Activated T-cell treated with anti-CD3 and anti-CD28 coated beads, Interleukin-2, amount 50 U/mL, for 72 hours (primary cell): ENCODE measurements at regions not wholly inside any gene's neighbourhood (a gene's known extent, or its start where the extent isn't known, plus 50 kb on each side); places are given as distances from the start of the nearest gene placed in this dataset.
A peak's percentile ranks its signal among the peaks of the same experiment; 100 is the strongest.

Experiments
- ATAC-seq, 2 donors: fragments of 150-1000 bp; cut with Tn5 transposase; replicated peaks in 1 of 2; 2 replicates each; pipeline ENCODE4 v1.10.0; 2021; ENCODE audit warnings: moderate library complexity in 2 of 2, mild to moderate bottlenecking in 1 of 2
- DNase-seq, 2 donors: peaks; one replicate each; pipeline ENCODE4 v3.0.0; 2021 to 2022; ENCODE audit warnings: mixed read lengths in 1 of 2
- H3K27ac Mint-ChIP-seq: one replicate; pipeline ENCODE4 v1.8.0; 2022; ENCODE audit warnings: mild to moderate bottlenecking, moderate library complexity, mixed read lengths
- H3K27me3 Mint-ChIP-seq: one replicate; pipeline ENCODE4 v1.8.0; 2022; ENCODE audit warnings: low read depth, mixed read lengths
- H3K36me3 Mint-ChIP-seq, 2 donors: one replicate each; pipeline ENCODE4 v1.8.0; 2022; ENCODE audit warnings: mixed read lengths in 2 of 2, mild to moderate bottlenecking in 1 of 2; ENCODE audit not compliant: insufficient read depth in 2 of 2
- H3K4me1 Mint-ChIP-seq: one replicate; pipeline ENCODE4 v1.8.0; 2022; ENCODE audit warnings: low read depth, mixed read lengths
- H3K4me3 Mint-ChIP-seq, 2 donors: one replicate each; pipeline ENCODE4 v1.8.0; 2022; ENCODE audit warnings: mild to moderate bottlenecking in 2 of 2, mixed read lengths in 2 of 2, moderate library complexity in 2 of 2
- H3K9me3 Mint-ChIP-seq, 2 donors: one replicate each; pipeline ENCODE4 v1.8.0; 2022; ENCODE audit warnings: mixed read lengths in 2 of 2

DNA sequence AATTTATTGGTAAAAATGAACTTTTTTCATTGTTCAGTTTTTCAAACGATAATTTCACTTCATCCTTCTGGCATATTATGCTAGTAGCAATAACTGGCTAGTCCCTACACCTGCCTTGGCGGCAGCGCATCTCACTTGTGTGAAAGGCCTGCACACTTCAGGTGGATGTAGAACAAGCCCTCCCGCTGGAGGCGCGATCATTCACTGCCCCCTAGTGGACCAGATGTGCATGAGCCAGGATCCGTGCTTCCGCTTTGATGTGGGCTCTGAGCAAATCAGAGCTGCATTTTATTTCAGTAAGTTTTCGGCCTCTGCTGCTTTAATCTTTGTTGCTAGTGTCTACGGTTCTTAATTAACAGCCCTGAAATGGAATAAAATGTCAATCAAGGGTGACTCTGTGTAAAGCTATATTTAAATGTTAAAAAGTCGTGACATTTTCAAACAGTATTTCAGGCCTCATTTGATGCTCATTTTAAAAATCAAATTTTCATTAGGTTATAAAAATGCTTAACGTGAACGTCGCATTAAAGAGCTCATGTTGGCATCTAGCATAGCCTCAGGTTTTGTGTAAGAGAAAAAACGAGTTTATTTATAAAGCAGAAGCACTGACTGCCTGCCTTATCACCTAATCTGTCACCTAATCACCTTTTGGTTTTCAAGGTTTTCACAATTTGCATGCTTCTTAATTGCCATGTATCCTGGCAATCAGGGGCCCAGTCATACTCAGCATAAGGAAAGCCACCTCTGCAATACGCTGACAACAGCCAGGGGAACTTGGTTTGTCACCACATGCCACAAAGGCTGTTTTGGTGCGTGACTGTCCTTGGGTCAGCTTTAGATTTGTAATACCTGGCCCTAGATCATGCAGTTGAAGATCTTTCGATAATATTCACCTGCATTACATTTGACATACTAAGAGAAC, 112.2 kb downstream of the TEX26 start:
- Mint-ChIP-seq H3K27ac (peak overlapping the region; percentile 91), H3K4me1 (peaks cover 13% of the 10 kb centered on the region), H3K27me3 (peaks cover 8% of the 10 kb centered on the region), H3K9me3 (no peaks in the 10 kb centered on the region), H3K36me3 (no peaks in the 10 kb centered on the region), H3K4me3 (peak overlapping the region; percentile 59 to 69)
- ATAC-seq (peak; percentile 68 to 71), DNase-seq (peak; percentile 82 to 88)

DNA sequence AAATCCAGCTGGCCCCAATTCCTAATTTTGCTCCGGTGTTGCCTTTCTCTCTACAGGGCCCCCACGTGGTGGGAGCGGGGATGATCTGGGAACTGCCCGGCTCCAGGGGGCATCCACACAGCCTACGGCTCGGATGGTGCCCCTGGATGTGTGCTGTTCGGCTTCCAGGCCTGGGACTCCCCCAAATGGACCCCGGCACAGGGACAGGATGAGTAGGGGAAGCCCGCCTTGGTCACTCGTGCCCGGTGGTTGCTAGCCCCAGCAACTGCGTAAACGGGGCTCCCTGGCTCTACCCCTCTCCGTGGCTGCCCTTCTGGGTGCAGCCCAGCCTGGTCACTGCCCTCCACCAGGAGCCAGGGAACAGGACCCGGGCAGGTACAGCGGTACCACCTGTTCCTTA, 111.5 kb downstream of the TEX26 start:
- H3K36me3 Mint-ChIP-seq: peaks cover 2 to 4% of the 10 kb centered on the region in 2 donors
- no peak overlapping the region for H3K27ac Mint-ChIP-seq
- DNase-seq (no peak), ATAC-seq (no peak)
- H3K9me3 Mint-ChIP-seq: no peaks in the 10 kb centered on the region
- peak overlapping the region in 1 of 2 donors; percentile 59 for H3K4me3 Mint-ChIP-seq
- peaks cover 19% of the 10 kb centered on the region for H3K4me1 Mint-ChIP-seq
- peaks cover 8% of the 10 kb centered on the region for H3K27me3 Mint-ChIP-seq

DNA sequence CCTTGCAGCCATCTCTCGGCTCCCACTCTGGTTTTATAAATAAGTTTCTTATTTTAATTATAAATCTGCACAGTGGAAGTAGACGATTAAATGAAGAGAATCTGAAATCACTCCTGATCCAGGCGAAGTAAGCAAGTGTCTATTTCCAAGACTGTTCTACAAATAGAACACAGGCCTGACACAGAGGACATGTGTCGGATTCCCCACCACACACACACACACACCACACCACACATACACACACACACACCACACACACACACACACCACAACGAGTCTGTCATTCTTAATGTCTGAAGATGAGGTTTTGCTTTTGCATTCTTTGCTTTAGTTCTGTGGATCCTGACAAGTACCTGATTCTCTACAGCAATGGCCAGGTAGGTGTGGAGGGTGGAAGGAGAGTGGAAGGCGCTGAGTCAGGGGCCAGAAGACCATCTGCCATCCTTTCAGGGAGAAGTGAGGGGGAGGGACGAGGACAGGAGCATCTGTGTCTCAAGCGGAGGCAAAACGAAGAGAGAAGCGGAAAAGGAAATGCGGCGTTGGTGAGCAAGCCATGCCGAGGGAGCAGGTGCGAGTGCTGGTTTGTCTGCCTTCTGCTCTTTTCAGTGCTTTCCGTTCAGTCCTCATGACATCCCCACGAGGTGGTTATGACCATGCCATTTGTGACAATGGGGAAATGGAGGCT, 110.2 kb downstream of the TEX26 start:
- H3K36me3 Mint-ChIP-seq: peaks cover 2 to 4% of the 10 kb centered on the region in 2 donors
- peak; percentile 7 to 24 for DNase-seq
- no peaks in the 10 kb centered on the region for H3K9me3 Mint-ChIP-seq
- ATAC-seq: no peak
- H3K27me3 Mint-ChIP-seq: peaks cover 15% of the 10 kb centered on the region
- peaks cover 33% of the 10 kb centered on the region for H3K4me1 Mint-ChIP-seq
- peak overlapping the region; percentile 56 for H3K27ac Mint-ChIP-seq
- H3K4me3 Mint-ChIP-seq: peak overlapping the region; percentile 53 to 67

DNA sequence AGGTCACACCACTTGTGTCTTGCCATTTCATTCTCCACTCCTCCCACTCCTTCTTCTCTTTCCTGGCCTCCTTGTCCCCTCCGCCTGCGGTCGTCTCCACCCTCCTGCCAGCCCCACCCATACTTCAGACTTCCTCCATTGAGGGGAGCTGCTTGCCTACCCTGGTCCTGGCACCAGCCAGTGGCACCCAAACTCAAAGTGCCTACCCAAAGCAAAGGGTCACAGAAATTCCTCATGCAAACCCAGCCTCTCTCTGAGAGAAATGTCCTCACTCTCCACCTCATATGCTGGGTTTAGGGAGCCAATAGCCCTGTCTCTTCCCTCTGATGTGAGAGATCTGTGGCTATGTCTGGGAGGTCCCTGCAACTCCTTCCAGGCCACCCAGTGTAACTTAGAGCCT, 109.6 kb downstream of the TEX26 start:
- no peak overlapping the region for H3K4me3 Mint-ChIP-seq
- ATAC-seq: no peak
- H3K27me3 Mint-ChIP-seq: peaks cover 15% of the 10 kb centered on the region
- no peak overlapping the region for H3K27ac Mint-ChIP-seq
- H3K4me1 Mint-ChIP-seq: peaks cover 37% of the 10 kb centered on the region
- H3K9me3 Mint-ChIP-seq: no peaks in the 10 kb centered on the region
- no peak for DNase-seq
- peaks cover 2 to 4% of the 10 kb centered on the region in 2 donors for H3K36me3 Mint-ChIP-seq

DNA sequence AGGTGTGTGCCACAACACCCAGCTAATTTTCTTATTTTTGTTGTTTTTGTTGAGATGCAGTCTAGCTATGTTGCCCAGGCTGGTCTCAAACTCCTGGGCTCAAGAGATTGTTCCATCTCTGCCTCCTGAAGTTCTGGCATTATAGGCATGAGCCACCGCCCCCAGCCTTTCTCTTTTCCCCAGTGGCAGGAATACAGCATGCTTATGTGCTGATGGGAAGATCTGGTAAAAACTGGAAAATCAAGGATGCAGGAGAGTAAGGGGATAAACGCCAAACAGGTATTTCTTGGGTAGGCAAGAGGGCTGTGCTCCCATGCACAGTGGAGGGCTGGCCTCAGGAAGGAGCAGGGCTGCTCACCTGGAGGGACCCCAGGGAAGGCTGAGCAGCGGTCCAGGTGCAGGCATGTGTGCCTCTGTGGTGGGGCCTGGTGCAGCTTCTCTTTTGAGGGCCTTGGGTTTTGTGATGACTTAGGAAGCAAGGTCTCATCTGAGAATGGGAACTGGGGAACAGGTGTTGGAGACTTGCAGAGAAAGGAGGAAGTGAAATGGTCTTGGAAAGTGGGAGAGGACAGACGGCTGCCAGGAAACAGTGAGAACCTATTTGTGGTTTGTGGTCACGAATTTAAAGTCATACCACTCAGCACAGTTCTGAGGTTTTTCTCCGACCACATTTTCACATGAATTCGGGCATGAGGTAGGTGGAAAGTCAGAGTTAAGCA, 106.5 kb downstream of the TEX26 start:
- H3K4me1 Mint-ChIP-seq: peaks cover 42% of the 10 kb centered on the region
- H3K36me3 Mint-ChIP-seq: peaks cover 2 to 4% of the 10 kb centered on the region in 2 donors
- H3K27me3 Mint-ChIP-seq: peaks cover 32% of the 10 kb centered on the region
- H3K9me3 Mint-ChIP-seq: no peaks in the 10 kb centered on the region
- peak; percentile 77 to 78 for ATAC-seq
- peak; percentile 34 to 45 for DNase-seq
- H3K4me3 Mint-ChIP-seq: peak overlapping the region; percentile 44 to 60
- H3K27ac Mint-ChIP-seq: peak overlapping the region; percentile 73

DNA sequence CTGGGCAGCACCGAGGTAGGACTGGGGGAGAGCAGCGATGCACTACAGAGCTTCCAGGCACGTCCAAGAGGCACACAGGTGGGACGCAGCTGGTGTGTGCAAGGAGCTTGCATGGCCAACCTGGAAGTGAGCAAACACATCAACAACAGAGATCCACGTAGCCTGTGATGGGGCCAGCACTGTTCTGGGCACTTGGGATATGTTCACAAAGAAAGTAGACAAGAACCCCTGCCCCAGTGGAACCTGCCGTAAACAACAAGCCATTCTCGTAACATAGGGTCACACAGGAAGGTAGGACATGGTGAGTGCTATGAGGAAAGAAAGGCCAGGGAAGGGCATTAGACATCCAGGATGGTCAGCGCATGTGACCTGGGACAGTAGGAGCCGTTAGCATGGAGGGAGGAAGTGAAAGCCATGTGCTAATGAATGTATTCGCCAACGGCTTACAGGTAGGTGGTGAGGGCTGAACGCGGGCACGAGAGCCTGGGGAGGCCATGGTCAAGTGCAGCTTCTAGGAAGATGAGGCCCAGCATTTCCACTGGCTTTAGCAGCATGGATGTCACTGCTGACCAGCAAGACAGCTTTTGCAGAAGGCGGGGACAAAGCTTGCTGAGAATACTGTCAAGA, 105.5 kb downstream of the TEX26 start:
- Mint-ChIP-seq H3K4me3 (no peak overlapping the region), H3K36me3 (peaks cover 2 to 4% of the 10 kb centered on the region in 2 donors), H3K27me3 (peaks cover 32% of the 10 kb centered on the region), H3K27ac (no peak overlapping the region), H3K9me3 (no peaks in the 10 kb centered on the region), H3K4me1 (peaks cover 42% of the 10 kb centered on the region)
- DNase-seq (no peak), ATAC-seq (no peak)

DNA sequence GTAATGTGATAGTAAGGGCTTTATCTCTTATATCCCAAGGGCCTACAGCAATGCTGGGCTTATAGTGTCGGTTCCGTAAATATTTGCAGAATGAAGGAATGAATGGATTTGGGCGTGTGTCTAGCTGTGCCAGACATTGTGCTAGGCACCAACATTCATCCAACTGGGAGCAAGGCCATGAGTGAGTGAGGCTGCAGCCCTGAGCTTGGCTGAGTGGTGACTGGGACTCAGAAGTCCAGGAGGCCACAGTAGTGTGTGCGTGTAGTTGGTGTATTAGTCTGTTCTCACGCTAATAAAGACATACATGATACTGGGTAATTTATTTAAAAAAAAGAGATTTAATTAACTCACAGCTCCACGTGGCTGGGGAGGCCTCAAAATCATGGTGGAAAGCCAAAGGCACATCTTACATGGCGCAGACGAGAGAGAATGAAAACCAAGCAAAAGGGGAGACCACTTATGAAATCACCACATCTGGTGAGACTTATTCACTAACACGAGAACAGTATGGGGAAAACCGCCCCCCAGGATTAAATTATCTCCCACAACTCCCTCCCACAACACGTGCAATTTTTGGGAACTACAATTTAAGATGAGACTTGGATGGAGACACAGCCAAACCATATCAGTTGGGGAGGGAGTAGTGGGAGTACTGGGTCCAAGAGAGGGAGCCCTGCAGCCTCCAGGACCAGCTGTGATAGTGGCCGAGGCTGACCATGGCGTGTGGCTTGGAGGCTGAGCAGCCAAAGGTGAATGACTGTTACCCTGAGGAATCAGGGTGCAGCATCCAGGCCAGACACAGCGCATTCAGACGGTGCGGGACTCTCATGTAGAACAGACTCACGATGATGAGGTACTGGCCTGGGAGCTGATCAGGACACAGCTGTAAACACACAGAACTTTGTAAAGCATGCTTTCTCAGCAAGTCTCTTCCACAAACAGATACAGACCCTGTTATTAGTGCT, 104.6 kb downstream of the TEX26 start:
- peaks cover 2 to 4% of the 10 kb centered on the region in 2 donors for H3K36me3 Mint-ChIP-seq
- H3K27me3 Mint-ChIP-seq: peaks cover 36% of the 10 kb centered on the region
- H3K4me1 Mint-ChIP-seq: peaks cover 42% of the 10 kb centered on the region
- H3K4me3 Mint-ChIP-seq: no peak overlapping the region
- ATAC-seq: no peak
- DNase-seq: no peak
- no peak overlapping the region for H3K27ac Mint-ChIP-seq
- H3K9me3 Mint-ChIP-seq: no peaks in the 10 kb centered on the region

DNA sequence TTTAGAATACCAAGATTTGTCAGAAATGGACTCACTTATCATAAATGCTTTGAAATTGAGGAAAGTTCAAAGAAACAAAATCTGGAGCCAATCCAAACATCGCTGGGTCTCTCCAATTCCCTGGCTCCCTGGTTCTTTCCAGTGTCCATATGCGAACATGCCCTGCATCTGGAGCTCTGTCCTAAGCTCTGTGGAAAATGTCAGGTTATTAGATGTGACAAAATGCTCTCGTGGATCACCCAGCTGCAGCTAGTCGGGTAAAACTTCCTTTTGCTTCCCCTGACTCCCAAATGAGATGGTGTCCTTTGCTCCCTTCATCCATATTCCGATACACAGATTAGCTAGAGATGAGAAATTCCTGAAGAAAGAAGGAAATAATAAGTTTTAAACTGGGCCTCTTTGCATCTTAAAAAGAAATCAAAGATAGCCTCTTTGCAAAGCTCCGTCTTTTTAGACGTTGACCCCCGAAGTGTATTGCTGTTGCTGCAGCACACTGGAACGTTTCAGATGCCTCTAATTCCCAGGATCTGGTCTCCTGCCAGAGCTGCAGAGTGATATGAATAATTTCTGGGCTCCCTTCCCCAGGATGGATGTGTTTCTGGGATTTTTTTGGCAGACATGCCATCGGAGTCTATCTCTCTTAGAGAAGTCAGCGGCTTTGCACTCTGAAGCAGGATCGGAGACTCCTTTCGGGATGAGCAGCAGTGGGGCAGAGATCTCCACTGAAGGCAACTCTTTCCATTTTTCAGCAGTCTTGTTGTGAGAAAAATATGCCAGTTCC, 102.9 kb downstream of the TEX26 start:
- DNase-seq: no peak
- ATAC-seq: no peak
- Mint-ChIP-seq H3K36me3 (peaks cover 2 to 4% of the 10 kb centered on the region in 2 donors), H3K9me3 (no peaks in the 10 kb centered on the region), H3K27ac (no peak overlapping the region), H3K4me1 (peaks cover 37% of the 10 kb centered on the region), H3K27me3 (peaks cover 48% of the 10 kb centered on the region), H3K4me3 (no peak overlapping the region)

DNA sequence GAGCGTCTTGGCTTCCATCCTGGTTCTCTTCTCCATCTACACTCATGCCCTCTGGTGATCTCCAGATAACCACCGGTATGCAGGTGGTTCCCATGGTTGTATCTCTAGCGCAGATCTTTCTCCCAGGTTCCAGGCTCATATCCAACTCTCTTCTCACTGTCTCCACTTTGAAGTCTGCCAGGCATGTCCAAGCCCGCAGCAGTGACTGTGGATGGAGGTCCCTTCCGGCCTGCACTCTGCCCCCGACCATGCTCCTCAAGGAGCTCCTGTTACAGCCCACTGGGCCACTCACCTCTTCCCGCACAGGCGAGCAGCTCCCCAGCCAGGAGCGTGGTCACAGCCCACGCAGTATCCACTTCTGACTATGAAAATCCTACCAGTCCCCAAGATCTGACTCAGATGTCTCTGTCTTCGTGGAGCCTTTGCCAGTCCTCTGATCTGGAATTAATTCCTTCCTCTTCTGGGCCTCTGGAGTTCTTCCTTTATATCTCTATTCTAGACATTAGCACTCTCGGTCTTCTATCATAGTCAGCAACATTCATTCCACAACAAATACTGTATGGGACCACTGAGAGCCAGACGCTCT, 100.2 kb downstream of the TEX26 start:
- Mint-ChIP-seq H3K4me3 (no peak overlapping the region), H3K27me3 (peaks cover 44% of the 10 kb centered on the region), H3K36me3 (no peaks in the 10 kb centered on the region), H3K9me3 (no peaks in the 10 kb centered on the region), H3K4me1 (peaks cover 14% of the 10 kb centered on the region), H3K27ac (no peak overlapping the region)
- ATAC-seq: no peak
- no peak for DNase-seq

DNA sequence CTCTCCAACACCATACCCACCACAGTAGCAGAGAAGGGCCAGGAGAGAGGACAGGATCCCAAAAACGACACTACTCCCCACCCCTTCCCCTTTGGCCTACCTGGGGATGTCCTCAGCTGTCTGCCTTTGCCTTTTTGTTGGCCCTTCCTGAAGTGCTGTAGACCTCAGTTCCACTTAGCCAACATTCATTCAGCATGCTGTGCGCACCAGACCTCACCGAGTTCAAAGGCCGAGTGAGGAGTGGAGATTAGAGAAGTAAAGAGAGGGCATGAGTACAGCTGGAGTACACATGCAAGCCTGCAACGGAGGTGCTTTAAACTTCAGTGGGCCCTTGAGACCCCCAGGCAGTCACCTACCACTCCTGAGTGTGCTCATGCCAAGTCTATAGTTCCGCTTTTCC, 99.0 kb downstream of the TEX26 start:
- no peak for ATAC-seq
- H3K9me3 Mint-ChIP-seq: no peaks in the 10 kb centered on the region

DNA sequence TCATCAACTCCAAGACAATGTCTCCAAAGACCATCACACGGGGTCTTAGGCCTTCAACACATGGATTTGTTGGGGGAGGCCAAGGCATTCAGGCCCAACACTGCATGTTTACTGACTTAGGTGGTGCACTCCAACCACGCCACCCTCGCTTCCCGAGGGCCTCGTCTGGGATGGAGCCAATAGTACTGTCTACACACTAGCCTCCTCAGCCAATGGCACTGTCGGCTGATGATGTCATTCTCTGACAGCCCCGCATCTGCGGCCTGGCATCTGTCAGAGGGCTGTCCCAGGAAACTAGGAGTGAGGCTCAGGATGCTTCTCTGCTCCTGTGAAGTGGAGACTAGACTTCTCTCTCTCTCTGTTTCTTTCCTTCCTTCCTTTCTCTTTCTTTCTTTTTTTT, 96.6 kb downstream of the TEX26 start:
- Mint-ChIP-seq H3K27ac (no peak overlapping the region), H3K36me3 (no peaks in the 10 kb centered on the region), H3K27me3 (peaks cover 28% of the 10 kb centered on the region), H3K4me3 (no peak overlapping the region), H3K4me1 (peaks cover 4% of the 10 kb centered on the region), H3K9me3 (no peaks in the 10 kb centered on the region)
- ATAC-seq (no peak), DNase-seq (no peak)

More for the DNA sequence above, 99.0 kb downstream of the TEX26 start:
- no peak for DNase-seq
- H3K4me1 Mint-ChIP-seq: peaks cover 4% of the 10 kb centered on the region
- no peak overlapping the region for H3K4me3 Mint-ChIP-seq
- peaks cover 44% of the 10 kb centered on the region for H3K27me3 Mint-ChIP-seq
- no peak overlapping the region for H3K27ac Mint-ChIP-seq
- H3K36me3 Mint-ChIP-seq: no peaks in the 10 kb centered on the region
